HepG2 (cell line): ENCODE measurements at regions not wholly inside any gene's neighbourhood (a gene's known extent, or its start where the extent isn't known, plus 50 kb on each side); places are given as distances from the start of the nearest gene placed in this dataset.

Experiments
- ATAC-seq: fragments of 200-7000 bp; cut with Tn5 transposase; 3 replicates; pipeline ENCODE4 v1.9.1; 2020; ENCODE audit warnings: mild to moderate bottlenecking, moderate library complexity
- BruUV-seq: library from RNA; stranded (reverse); fragments of 400-500 nt; replicated peaks from 2 replicates; lab custom pipeline; 2021; lab: Mats Ljungman, UMichigan
- CTCF ChIA-PET: fragments of 300-600 bp; formaldehyde crosslinking; extraction: SDS; loops from one replicate; lab custom pipeline; 2021; ENCODE audit warnings: low total read pairs, inconsistent platforms, low intra/inter-chr PET ratio; lab: Yijun Ruan, JAX
- POLR2A ChIA-PET: fragments of 350-600 bp; sonication (Branson Sonifier 250); formaldehyde crosslinking; loops from one replicate; lab custom pipeline; 2020; ENCODE audit warnings: antibody characterized with exemption, inconsistent platforms; lab: Yijun Ruan, JAX
- DNase-seq: peaks from one replicate; pipeline ENCODE4 v3.0.0-alpha.2; 2015; ENCODE audit warnings: low spot score
- FAIRE-seq: peaks from 3 replicates; lab custom pipeline; 2011; peaks lifted over from hg19 to GRCh38; lab: Jason Lieb, UNC
- H2AFZ ChIP-seq: one replicate; pipeline ENCODE4 v1.6.1; 2011; ENCODE audit warnings: low read length, inconsistent platforms
- H3K27ac ChIP-seq: fragments of 300-600 bp; 3 replicates; pipeline ENCODE4 v1.8.0; 2011; ENCODE audit warnings: mixed run types, mild to moderate bottlenecking, mixed read lengths, low read length, inconsistent platforms; ENCODE audit not compliant: insufficient read depth; ENCODE audit errors: extremely low read length
- H3K27me3 ChIP-seq, 2 experiments: fragments of 200-600 bp in 1 of 2; 2 replicates in 1 of 2; 3 replicates in 1 of 2; pipeline versions ENCODE4 v1.6.0 to v1.8.0; 2011; ENCODE audit warnings: low read length in 2 of 2, mild to moderate bottlenecking in 2 of 2, moderate library complexity in 2 of 2, inconsistent platforms in 1 of 2; ENCODE audit not compliant: insufficient read depth in 2 of 2, control insufficient read depth in 1 of 2
- H3K36me3 ChIP-seq, 2 experiments: fragments of 200-600 bp in 1 of 2; replicated peaks in 1 of 2; 2 replicates in 1 of 2; 3 replicates in 1 of 2; pipeline versions ENCODE4 v1.5.1 to v1.8.0; 2011; ENCODE audit warnings: low read length in 2 of 2, inconsistent platforms in 1 of 2; ENCODE audit not compliant: insufficient read depth in 2 of 2, control insufficient read depth in 1 of 2
- H3K4me1 ChIP-seq: 2 replicates; pipeline ENCODE4 v1.5.1; 2012; ENCODE audit warnings: low read length, inconsistent platforms; ENCODE audit not compliant: insufficient read depth
- H3K4me2 ChIP-seq: 2 replicates; pipeline ENCODE4 v1.6.0; 2011; ENCODE audit warnings: low read depth, low read length, inconsistent platforms
- H3K4me3 ChIP-seq, 3 experiments: fragments of 200-600 bp in 1 of 3; sonication (generic), shearing (Covaris generic) in 1 of 3; replicated peaks in 1 of 3; 2 replicates each; pipeline ENCODE4 v1.5.1; 2011 to 2016; ENCODE audit warnings: low read length in 3 of 3, inconsistent platforms in 2 of 3, low read depth in 2 of 3, mild to moderate bottlenecking in 2 of 3, control low read depth in 1 of 3, mixed read lengths in 1 of 3; ENCODE audit not compliant: insufficient read depth in 1 of 3
- H3K79me2 ChIP-seq: one replicate; pipeline ENCODE4 v1.6.1; 2011; ENCODE audit warnings: low read length, inconsistent platforms; ENCODE audit not compliant: insufficient read depth
- H3K9ac ChIP-seq: 2 replicates; pipeline ENCODE4 v1.6.0; 2011; ENCODE audit warnings: mild to moderate bottlenecking, low read depth, low read length, inconsistent platforms; ENCODE audit not compliant: insufficient read depth
- H3K9me3 ChIP-seq: 2 replicates; pipeline ENCODE4 v1.5.1; 2012; ENCODE audit warnings: mild to moderate bottlenecking, low read length
- H4K20me1 ChIP-seq: 2 replicates; pipeline ENCODE4 v1.6.0; 2011; ENCODE audit warnings: inconsistent platforms, mild to moderate bottlenecking, low read length, moderate library complexity; ENCODE audit not compliant: insufficient read depth
- GABPA ChIP-seq, 2 experiments: IDR thresholded peaks; 2 replicates each; pipeline ENCODE4 v1.6.1; 2011 to 2016; ENCODE audit warnings: low read depth in 2 of 2, low read length in 1 of 2, missing biosample characterization in 1 of 2, missing genetic modification characterization in 1 of 2
- HNF1A ChIP-seq, 2 experiments: sonication (generic) in 1 of 2; formaldehyde crosslinking in 1 of 2; IDR thresholded peaks; 2 replicates each; pipeline versions ENCODE4 v1.4.0 to v1.6.1; 2016 to 2020; ENCODE audit warnings: borderline replicate concordance in 1 of 2, low read depth in 1 of 2, mild to moderate bottlenecking in 1 of 2, missing genetic modification reagents in 1 of 2
- KDM5A ChIP-seq: fragments of 200-600 bp; sonication (generic); IDR thresholded peaks from 2 replicates; pipeline ENCODE4 v1.7.0; 2018; ENCODE audit warnings: antibody characterized with exemption, mild to moderate bottlenecking, low read length, borderline replicate concordance
- NFYC ChIP-seq: IDR thresholded peaks from 2 replicates; pipeline ENCODE4 v1.6.1; 2016; ENCODE audit warnings: missing genetic modification reagents, missing compliant biosample characterization
- SIN3A ChIP-seq: IDR thresholded peaks from 2 replicates; pipeline ENCODE4 v1.6.1; 2011; ENCODE audit warnings: low read depth, mild to moderate bottlenecking, control low read depth, low read length, borderline replicate concordance
- ZNF34 ChIP-seq: sonication (generic); formaldehyde crosslinking; IDR thresholded peaks from 2 replicates; pipeline ENCODE4 v1.4.0; 2020; ENCODE audit warnings: mild to moderate bottlenecking, missing genetic modification reagents, borderline replicate concordance
- WGBS: methylation state at CpG from one replicate; pipeline ENCODE4 v1.1.6; 2017; ENCODE audit warnings: low lambda C conversion rate; 5-methylcytosine and 5-hydroxymethylcytosine counted together
- in situ Hi-C: cut with HindIII; loops from 2 replicates; pipeline ENCODE4 v1.10.0; 2017; ENCODE audit warnings: low pct_unique_long_range_greater_than_20kb; ENCODE audit not compliant: extremely low pct_ligation_motif_present
- intact Hi-C: fragments of 100-400 bp; cut with micrococcal nuclease; formaldehyde crosslinking; loops from one replicate; pipeline ENCODE4 v1.10.0; 2022; ENCODE audit not compliant: unreplicated experiment

DNA sequence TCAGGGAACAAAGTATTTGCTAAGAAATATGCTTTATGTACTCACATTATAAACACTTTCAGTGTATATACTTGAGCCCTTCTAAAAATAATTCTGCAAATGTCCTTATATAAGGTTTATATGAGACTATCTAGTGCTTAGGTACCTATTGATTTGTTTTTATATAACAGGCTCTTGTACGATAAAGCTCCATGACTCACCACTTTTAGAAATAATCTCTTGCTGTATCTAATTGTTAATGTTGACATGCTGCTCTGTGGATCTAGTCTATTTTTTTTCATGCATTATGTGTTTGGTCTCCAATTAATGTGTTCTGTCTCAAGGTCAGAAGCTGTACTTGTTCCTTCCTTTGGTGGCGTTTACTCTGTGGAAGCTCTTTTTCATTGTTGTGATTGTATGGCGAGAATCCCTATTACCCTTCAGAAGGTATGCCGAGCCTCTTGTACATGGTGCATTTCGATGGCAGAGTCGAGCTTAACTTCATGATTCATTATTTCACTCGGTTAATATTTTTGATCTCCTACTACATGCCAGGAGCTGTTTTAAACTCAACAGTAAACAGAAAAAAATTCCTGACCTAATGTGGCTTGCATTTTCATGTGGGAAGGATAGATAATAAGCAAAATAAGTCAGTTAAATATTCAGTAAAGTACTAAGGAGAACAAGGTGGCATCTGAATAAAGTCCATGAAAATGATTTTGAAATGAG, 361.6 kb downstream of the COG6 start:
- ATAC-seq, result no peak
- 32% methylated on average over 7 of the region's 7 CpGs for WGBS
- H3K4me1 ChIP-seq, result no peaks in the 10 kb centered on the region
- H3K9me3 ChIP-seq, result no peaks in the 10 kb centered on the region
- ChIA-PET POLR2A (no interaction called here), CTCF (no interaction called here)
- no peak overlapping the region for H3K4me2 ChIP-seq
- H4K20me1 ChIP-seq, result no peaks in the 10 kb centered on the region
- no peaks in the 10 kb centered on the region for H3K27me3 ChIP-seq
- H3K36me3 ChIP-seq, result no peaks in the 10 kb centered on the region
- intact Hi-C loops (no loop called here), in situ Hi-C loops (no loop called here)
- H3K79me2 ChIP-seq, result no peaks in the 10 kb centered on the region
- no peak overlapping the region for H3K27ac ChIP-seq
- no peak overlapping the region for H3K4me3 ChIP-seq
- no TSS peak for BruUV-seq
- H3K9ac ChIP-seq, result no peak overlapping the region
- TF ChIP-seq ZNF34 (CRISPR knock-in tag), result no peak
- no peak for TF ChIP-seq KDM5A
- no peak for TF ChIP-seq GABPA (IDR thresholded peaks at IDR 0.05; ENCODE audit: low read depth, low read length)
- no peak for TF ChIP-seq GABPA (CRISPR knock-in tag; IDR thresholded peaks at IDR 0.05; ENCODE audit: low read depth)
- no peak for TF ChIP-seq HNF1A (IDR thresholded peaks at IDR 0.05; ENCODE audit: low read depth)
- no peak for TF ChIP-seq HNF1A (CRISPR knock-in tag; IDR thresholded peaks at IDR 0.05; ENCODE audit: borderline replicate concordance)
- TF ChIP-seq NFYC (CRISPR knock-in tag), result no peak
- TF ChIP-seq SIN3A, result no peak
- TF ChIP-seq, all 625 proteins: peak for 0
- FAIRE-seq (no peak), DNase-seq (no peak)
- H2AFZ ChIP-seq, result no peak overlapping the region
